ACHN (cell line): ENCODE measurements at regions not wholly inside any gene's neighbourhood (a gene's known extent, or its start where the extent isn't known, plus 50 kb on each side); places are given as distances from the start of the nearest gene placed in this dataset.

Experiments used
- DNase-seq: peaks from one replicate; pipeline ENCODE4 v3.0.0-alpha.2; 2015
- in situ Hi-C: cut with HindIII; loops from 2 replicates; pipeline ENCODE4 v1.10.0; 2017; ENCODE audit warnings: low sequenced_read_pairs, low pct_ligation_motif_present, low pct_unique_long_range_greater_than_20kb

GRCh38 chr12:4015225-4016091 lies 142.3 kb upstream of the PARP11 start:
- in situ Hi-C loops = no loop called here

DNA sequence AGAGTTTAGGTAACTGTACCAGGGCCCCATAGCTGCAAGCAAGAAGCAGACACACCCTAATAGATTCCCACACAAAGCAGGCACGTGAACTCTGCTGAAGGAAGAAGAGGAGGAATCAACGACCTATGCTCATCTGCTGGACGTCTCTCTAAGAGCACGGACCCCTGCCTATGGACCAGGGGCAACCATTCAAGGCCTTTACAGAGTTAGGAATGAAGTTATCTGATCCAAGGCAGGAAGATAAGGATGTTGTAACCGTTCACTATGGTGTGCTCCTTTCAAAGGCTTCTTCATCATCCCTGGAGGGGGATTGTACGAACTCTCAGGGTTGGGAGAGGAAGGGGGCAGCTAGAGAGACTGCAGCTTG lies 141.6 kb upstream of the PARP11 start:
- in situ Hi-C loops = no loop called here
- no peak for DNase-seq

More at GRCh38 chr12:4015225-4016091, 142.3 kb upstream of the PARP11 start:
- DNase-seq = no peak

DNA sequence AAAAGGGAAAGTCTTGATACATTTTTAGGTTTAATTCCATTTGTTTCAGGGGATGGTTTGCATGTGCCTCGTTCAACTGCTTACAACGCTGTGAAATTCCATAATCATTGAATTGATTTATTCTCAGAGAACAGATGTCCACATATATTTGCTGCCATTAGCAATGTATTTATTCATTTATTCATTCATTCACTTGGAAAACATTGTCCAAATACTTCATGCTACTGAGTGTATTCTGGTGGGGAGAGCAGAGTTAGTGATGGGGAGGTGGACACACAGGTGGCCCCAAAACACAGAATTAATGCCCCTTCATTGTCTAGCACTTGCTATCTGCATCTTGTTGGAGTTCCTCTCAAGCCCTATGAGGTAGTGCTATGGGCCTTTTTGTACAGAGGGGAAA lies 141.2 kb upstream of the PARP11 start:
- in situ Hi-C loops = no loop called here
- DNase-seq = no peak

- peak; percentile 97 for DNase-seq
- in situ Hi-C loops = no loop called here
These were observed 140.1 kb upstream of the PARP11 start for GRCh38 chr12:4012977-4013968.

DNA sequence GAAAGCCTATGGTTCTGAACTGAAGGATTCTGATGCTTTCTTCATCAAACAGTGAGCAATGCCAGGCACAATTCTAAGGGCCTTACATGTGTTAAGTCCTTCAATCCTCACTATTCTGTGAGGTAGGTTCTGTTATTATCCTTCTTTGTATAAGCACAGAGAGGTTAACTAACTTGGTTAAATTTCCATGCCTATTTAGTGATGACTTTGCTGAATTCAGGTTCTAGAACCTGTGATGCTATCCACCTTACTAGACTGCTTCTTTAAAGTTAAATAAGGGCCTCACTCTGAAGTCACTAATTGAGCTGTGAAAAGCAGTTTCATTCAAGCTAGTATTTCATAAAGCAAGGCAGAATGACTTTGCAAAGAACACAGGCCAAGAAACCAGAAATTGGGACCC lies 138.9 kb upstream of the PARP11 start:
- DNase-seq = no peak
- in situ Hi-C loops = no loop called here

DNA sequence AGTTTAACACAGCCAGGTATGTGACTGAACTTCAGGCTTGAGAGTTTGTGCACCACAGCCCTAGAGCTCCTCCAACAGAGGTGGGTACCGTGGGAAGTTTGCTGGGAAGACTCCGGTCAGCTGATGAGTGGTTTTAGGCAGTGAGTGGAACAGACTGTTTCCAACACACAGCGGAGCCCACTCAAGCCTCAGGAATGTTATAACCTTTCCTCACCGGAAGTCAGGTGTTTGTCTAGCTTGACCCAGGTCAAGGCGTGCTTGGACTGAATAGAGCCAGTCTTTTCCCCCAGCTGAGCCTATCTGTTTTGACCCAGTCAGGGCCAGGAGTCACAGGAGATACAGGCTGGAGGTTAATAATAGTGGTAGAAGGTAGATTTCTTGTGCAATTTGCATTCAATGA lies 138.4 kb upstream of the PARP11 start:
- in situ Hi-C loops = no loop called here
- DNase-seq = peak; percentile 65

DNA sequence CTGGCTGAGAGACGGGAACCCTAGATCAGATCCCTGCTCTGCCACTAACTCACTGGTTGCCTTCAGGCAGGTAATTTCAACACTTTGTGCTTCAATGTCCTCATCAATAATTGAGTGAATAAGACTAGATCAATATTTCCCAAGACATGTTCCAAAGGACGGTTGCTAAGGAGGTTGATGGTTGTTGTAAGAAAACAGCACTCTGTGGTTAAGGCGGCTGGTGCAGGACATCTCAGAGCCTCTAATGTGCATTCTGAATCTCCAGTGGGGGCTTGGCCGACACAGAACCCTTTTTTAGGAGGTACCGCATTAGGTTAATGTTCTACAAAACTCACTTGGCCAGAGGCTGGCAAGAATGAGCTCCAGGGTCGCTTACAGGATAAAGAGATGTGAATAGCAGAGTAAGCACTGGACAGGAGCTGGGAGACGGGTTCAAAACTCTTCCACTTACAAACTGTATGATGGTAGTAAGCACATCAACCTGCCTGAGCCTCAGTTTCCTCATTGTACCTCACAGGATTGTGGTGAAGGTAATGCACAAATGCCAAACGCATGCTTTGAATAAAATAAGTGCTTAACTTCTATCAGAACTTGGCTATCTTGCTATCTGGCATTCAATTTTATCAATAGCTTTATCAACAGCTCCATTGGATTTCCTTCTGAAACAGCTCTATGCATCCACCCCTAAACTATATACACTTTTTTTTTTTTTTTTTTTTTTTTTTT lies 136.9 kb upstream of the PARP11 start:
- in situ Hi-C loops = no loop called here
- DNase-seq = peak; percentile 55

DNA sequence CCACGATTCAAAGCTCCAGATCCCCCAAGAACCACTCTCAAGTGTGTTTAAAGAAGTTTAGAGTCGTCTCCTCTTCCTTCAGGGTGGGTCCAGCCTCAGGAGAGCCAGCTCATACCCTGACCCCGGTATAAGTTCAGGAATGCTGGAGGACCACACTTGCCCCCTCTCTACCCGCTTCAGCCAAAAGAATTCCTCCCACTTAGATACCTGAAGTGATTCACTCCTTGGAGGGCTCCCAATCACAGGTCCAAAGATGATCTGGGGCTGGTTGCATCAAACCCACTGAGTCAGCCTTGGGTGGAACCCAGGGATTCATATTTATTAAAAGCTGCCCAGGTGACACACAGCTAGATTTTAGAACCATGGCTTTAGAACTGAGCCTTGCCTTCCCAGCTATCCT lies 133.5 kb upstream of the PARP11 start:
- in situ Hi-C loops = no loop called here

DNA sequence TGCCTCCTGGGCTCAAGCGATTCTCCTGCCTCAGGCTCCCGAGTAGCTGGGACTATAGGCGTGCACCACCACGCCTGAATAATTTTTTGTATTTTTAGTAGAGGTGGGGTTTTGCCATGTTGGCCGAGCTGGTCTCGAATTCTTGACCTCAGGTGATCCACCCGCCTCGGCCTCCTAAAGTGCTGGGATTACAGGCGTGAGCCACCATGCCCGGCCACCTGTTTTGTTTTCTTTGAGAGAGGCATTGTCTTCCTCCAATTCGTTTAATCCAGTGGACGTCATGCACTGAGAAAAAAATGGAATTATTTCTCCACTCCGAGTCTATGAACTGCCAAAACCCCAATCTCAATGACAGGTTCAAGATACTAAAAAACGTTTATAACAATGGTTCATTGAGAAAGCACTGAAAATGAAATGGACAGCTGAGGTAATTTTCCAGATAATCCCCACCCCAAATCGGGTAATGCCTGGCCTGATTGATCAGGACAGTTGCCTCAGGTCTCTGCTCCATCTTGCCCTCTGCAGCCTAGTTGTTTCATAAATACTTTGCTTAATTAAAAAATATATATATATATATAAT lies 132.7 kb upstream of the PARP11 start:
- DNase-seq = no peak
- in situ Hi-C loops = no loop called here

More for the DNA sequence above, 133.5 kb upstream of the PARP11 start:
- no peak for DNase-seq

- in situ Hi-C loops = no loop called here
- DNase-seq = no peak
These were observed 130.4 kb upstream of the PARP11 start for GRCh38 chr12:4003576-4003975.

GRCh38 chr12:4002601-4003000 lies 129.4 kb upstream of the PARP11 start:
- in situ Hi-C loops = no loop called here
- DNase-seq = no peak

GRCh38 chr12:4001841-4002240 lies 128.6 kb upstream of the PARP11 start:
- in situ Hi-C loops = no loop called here

GRCh38 chr12:4001031-4001430 lies 127.8 kb upstream of the PARP11 start:
- DNase-seq = no peak
- in situ Hi-C loops = no loop called here

More at GRCh38 chr12:4001841-4002240, 128.6 kb upstream of the PARP11 start:
- DNase-seq = no peak

- no peak for DNase-seq
- in situ Hi-C loops = no loop called here
These were observed 126.7 kb upstream of the PARP11 start for GRCh38 chr12:3999904-4000303.

DNA sequence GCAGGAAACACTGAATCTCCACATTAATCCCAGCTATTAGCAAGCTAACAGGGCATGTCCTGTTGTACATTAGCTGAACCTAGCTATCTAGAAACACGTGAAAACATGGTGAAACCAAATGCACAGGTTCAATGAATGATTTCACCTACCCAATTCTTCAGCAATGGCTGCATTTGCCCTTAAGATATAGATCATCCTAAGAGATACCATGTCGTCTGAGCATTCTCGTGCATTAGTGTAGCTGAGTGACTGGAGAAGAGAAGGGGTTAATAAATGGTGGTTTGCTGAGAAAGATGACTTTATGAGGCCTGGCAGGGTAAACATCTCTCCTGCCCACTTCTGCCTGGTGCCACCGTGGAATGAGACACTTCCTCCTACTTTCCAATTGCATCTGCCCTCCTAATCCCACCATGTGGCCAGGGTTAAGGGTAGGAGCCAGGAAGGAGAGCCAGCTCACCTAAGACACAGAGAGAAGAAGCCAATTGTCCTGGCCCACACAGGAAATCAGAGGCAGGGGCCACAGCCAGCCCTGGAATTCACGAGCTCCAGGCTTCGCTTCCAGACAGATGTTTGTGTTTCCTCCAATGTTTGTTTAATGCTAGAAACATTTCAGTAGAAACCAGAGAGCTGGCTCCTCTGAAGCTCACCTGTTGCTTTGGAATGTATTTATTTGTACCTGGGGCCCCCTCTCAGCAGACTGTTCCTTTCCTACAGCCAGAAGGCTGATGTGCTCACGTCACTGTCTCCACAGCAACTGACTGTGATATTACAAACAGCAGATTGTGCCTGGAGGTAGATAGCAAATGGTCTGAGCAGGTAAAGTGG lies 126.0 kb upstream of the PARP11 start:
- no peak for DNase-seq
- in situ Hi-C loops = no loop called here

DNA sequence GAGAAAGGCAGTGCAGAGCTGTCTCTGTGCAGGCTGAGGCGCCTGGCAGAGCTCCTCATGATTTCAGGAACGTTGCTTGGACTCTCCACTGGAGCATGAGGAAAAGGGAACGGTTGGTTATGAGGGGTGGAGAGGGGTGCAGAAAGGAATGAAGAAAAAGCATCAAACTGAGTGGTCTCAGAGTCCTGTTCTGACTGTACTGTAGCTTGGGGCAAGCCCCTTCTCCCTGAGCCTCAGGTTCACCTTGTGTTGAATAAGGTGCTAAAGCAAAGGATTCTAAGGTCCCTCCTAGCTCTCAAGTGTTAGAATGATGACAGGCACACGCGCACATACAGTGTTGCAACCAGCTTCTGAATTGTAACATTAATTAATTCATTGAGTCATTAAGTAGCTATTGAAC lies 125.2 kb upstream of the PARP11 start:
- DNase-seq = no peak
- in situ Hi-C loops = no loop called here

GRCh38 chr12:3996322-3996721 lies 123.1 kb upstream of the PARP11 start:
- DNase-seq = no peak
- in situ Hi-C loops = no loop called here

- DNase-seq = no peak
- in situ Hi-C loops = no loop called here
These were observed 122.1 kb upstream of the PARP11 start for GRCh38 chr12:3995306-3995705.
